Amygdala (tissue), 56 donors: ENCODE measurements at regions not wholly inside any gene's neighbourhood (a gene's known extent, or its start where the extent isn't known, plus 50 kb on each side); places are given as distances from the start of the nearest gene placed in this dataset.
"Not testable (repeated sequence)": the region's sequence is repeated elsewhere in the genome, so short reads cannot be mapped to it uniquely, and the experiment has no call there.

Source experiments
- DNase-seq, 56 donors: peaks; one replicate each; lab custom pipeline; 2025; lab: John Stamatoyannopoulos, UW

DNA sequence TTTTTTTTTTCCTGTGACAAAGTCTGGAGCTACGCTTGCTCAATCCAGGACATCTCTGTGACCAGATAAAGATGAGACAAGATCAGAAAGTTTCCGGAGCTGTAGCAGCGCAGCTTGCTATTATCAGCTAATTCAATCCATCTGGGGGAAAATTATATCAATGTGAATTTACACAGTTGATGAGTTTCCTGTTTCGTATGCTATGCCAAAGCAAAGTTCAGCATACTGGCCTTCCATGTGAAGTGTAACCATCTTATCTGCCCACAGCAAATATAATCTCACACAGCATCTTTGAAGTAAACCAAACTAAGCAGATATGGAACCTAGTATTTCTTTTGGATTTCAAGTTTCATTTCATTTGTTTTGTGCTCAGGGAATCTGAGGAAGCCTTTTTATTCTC, 1767.7 kb downstream of the EFNA5 start:
- no peak for DNase-seq

DNA sequence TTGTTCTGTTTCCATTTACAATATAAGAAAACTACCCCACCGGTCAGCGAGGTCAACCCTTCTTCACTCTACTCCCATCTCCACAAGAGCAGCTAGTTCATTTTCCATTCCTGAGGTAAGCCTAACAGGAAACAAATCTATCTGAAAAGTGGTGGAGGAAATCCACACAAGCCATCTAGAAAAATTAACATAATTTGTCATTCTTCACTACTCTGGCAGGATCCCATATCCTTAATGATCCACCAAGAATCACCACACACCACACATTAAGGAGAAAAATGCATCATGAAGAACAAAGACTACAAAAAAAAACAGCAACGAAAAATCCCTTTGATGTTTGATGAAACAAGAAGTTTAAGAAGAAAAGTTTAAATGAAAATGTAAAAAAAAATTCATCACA, 1771.0 kb downstream of the EFNA5 start:
- no peak for DNase-seq

DNA sequence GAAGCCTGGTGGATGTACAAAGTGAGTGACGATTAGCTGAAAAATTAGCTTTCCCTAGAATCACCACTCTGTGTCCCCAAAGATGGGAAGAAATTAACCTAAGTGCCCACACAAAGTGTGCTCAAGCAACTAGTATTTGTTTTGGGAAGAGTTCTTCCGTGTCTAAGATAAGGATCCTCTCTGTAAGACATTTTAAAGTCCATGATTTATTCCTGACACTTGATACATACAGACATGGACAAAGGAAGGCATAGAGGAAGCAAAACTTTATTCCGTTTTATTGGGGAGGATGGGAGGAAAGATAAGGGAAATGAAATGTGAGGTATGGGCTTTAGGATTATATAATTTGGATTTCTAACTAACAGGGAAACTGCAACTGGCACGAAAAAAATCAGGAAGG, 1772.6 kb downstream of the EFNA5 start:
- DNase-seq: no peak

DNA sequence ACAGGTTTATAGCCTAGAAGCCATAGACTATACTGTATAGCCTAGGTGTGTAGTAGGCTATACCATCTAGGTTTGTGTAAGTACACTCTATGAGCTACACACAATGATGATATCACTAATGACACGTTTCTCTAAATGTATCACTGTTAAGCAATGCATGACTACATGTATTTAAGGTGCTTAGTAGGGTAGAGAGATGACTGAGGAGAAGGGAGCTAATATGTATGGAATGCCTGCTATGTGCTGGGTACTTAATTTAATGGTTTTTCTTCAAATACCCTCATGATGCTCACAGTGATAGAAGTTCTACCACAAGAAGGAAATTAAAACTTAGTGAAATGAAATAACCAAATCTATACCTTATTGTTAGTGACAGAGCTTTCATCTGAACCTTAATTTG, 1785.5 kb downstream of the EFNA5 start:
- DNase-seq: no peak

DNA sequence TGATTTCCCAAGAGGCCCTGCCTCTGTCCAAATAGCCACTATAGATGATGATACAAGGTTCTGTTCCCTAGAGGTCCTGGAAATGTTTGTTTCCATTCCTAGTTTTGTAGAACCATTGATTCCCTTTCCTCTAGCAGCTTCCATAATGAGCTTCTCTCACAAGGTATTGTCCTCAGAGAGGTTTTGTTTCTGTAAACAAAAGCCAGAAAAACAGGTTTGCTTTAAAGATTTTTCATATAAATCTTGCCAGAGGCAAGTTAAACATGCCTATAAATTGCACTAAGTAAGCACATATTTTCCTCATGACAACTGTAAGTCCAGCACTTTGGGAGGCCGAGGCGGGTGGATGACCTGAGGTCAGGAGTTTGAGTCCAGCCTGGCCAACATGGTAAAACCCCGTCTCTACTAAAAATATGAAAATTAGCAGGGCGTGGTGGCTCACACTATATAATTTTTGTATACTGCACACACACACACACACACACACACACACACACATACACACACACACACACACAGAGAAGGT, 1787.7 kb downstream of the EFNA5 start:
- no peak for DNase-seq

DNA sequence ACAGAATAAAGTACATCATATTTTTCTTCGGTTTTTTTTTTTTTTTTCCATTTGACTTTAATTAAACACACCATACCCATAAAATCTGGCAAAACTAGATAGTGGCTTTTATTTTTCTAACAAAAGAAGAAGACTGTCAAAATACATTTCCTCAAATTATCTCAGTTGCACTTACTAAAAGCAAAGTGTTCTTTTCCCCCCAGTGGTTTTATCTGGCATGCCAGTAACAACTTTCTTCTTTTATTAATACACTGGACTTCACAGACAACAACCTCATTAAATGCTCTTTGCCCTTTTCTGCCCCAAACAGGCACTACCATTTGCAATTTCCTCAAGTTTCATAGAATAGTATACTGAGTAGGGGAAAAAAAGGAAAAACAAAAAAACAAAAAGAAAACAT, 1792.3 kb downstream of the EFNA5 start:
- DNase-seq: no peak

DNA sequence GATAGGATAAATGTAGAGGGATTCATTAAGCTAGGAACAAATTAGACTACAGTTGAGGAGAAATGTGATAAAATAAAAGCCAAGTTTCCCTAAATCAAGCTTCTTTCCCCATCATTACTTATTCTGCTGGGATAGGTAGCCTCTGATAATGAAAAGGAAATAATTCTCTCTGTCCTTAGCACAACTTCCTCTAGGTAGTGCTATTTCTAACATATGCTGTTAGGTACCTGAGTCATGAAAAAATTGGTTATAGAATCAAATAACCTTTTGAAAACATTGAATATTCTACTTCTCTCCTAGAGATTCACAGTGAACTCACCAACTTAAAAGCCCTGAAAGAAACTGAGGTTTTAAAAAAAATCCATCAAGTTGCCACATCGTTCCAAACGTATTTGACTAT, 1793.1 kb downstream of the EFNA5 start:
- no peak for DNase-seq

DNA sequence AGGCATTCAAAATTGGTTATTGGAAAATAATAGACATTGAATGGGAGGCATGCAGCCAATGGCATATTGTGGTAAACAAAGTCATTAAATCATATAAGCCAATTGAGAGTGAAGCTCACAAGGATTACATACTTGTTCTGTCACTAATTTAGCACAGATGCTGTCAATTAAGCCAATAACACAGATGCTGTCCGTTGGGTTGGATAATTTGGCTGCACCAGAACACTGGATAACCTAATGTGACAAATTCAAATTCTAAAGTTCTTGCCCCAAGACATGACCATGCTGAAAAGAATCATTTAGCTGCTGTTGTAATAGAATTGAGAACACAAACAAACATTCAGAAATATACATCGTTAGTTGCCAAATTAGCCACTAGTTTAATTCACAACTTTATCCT, 1796.4 kb downstream of the EFNA5 start:
- DNase-seq: no peak

DNA sequence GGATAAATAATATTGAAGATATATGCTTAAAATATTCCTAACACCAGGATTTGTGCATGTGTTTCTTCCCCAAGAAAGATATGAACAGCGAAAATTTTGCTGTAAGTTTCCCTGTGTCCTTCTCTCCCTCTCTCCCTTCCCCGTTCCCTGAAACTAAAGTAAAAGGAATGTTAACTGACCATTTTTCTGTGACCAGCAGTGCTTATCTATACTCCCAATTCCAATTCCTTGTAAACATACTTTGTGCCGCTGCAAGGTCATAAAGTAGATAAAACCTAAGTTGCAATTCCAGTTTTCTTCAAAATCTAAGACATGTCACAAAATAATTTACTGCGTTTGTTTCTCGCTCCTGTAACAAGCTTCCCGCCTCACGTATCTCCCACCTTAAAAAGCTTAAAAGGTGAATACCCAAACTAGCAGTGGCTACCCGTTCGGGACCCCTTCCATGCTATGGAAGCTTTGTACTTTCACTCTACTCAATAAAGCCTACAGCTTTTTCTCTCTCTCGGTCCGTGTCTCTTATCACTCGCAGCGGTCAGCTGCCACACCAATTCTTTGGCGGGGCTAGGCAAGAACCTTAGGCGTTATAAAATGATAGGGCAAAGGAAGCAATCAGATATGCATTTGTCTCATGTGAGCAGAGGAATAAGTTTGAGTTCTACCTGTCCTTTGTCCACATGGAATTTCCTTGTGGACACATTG, 1798.0 kb downstream of the EFNA5 start:
- DNase-seq: no peak

DNA sequence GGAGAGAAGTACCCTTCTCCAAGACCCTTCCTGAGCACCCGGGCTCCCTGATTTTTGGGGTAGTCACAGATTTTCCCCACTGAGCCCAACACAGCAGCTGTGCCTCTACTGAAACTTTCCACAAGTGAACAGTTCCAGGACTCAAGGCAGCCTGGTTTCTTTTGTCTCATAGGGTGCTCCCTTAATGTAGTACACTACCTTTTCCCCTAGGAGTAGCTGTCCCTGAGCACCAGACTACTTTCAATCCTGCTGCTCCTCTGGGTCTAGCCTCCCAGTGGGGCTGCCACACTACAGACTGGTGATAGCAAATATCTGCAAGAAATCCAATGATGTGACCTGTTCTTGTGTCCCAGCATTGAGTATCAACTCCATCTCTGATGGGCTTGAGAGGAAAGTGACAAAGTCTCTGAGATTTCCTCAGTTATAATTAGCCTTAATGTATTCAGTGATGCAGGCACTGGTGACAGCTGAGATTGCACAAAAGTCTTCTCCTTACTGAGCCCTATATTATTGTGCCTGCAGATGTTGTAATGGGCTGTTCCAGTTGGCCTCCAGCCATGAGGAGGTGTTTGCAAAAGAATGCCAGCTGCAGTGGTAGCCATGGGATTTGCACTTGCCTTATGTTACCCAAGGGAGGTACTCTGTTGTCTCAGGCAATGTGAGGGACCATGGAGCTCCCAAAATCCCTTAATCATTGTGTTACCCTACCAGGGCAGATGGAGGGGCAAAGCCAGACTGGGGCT, 1802.5 kb downstream of the EFNA5 start:
- no peak for DNase-seq

DNA sequence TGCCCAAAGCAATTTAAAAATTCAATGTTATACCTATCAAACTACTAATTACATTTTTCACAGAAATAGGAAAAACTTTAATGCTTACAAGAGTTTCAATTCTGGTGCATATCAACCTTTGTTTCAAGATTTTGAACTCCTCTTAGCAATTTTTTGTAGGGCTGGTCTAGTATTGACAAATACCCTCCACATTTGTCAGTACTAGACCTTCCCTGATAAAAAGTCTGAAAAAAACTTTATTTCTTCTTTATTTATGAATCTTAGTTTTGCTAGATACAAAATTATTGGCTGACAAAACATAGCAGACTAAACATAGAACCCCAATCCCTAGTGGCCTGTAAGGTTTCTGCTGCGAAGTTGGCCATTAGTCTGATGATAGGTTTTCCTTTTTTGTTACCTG, 1804.9 kb downstream of the EFNA5 start:
- DNase-seq: no peak

DNA sequence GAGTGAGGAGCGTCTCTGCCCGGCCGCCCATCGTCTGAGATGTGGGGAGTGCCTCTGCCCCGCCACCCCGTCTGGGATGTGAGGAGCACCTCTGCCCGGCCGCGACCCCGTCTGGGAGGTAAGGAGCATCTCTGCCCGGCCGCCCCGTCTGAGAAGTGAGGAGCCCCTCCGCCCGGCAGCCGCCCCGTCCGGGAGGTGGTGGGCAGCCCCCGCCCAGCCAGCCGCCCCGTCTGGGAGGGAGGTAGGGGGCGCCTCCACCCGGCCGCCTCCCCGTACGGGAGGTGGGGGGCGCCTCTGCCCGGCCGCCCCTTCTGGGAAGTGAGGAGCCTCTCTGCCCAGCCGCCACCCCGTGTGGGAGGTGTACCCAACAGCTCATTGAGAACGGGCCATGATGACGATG, 1811.4 kb downstream of the EFNA5 start:
- DNase-seq: not testable (repeated sequence)

DNA sequence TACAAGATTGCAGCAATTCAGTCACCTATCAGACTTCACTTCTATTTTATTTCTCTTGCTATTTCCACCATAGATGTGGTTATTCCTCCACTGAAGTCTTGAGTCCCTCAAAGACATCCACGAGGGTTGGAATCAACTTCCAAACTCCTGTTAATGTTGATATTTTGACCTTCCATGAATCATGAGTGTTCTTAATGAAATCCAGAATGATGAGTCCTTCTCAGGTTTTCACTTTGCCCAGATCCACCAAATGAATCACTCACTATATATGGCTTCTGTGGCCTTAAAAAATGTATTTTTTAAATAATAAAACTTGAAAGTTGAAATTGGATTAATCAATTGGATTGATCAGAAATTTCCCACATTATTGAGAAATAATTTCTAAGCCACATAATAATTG, 1821.0 kb downstream of the EFNA5 start:
- no peak for DNase-seq

DNA sequence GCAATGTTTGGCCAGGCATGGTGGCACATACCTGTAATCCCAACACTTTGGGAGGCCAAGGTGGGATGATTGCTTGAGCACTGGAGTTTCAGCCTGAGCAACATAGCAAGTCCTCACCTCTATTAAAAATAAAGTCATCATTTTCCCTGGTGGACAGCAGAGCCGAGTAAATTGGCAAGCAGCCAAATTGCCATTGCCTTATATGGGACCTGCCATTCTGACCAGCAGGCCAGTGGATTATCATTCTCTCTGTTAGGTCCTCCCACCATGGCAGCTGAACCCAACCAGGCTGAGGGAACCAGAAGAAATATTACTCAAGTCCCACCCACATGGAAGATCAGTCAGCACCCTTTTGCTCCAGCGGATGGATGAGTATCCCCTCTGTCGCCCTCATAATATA, 1829.9 kb downstream of the EFNA5 start:
- DNase-seq: peak in 1 of 56 donors; percentile 31

DNA sequence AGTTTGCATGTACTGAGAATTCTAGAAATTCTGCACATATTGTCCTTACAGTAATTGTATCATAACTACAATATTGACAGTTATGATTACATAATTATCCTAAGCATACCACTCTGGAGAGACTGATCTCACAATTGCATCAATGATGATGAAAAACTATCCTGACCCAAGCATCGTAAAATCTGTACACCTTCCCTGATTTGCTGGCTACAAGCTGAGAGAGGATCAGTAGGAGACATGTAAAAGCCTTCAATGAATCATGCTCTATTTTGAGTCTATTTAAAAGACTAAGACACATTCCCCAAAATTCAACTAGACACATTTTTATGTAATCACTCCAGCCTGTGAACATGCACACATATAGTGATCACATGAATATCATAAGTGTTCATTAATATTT, 1833.8 kb downstream of the EFNA5 start:
- no peak for DNase-seq

DNA sequence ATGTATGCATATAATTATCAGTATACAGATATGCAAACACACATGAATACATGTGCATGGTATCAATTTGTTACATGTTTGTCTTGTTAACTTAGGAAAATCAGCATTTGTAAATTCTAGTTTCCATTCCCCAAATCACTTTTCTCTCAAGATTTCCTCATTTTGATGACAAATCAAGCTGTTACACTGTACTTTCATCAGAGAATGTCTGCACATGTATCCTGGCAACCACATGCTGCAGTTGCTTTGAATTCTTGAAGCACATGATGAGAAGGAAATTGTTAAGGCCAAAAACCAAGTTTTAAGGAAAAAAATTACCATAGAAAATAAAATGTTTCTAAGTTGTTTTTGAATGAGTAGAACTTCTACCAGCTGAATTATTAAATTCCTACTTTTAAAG, 1834.5 kb downstream of the EFNA5 start:
- peak in 1 of 56 donors; percentile 4 for DNase-seq

DNA sequence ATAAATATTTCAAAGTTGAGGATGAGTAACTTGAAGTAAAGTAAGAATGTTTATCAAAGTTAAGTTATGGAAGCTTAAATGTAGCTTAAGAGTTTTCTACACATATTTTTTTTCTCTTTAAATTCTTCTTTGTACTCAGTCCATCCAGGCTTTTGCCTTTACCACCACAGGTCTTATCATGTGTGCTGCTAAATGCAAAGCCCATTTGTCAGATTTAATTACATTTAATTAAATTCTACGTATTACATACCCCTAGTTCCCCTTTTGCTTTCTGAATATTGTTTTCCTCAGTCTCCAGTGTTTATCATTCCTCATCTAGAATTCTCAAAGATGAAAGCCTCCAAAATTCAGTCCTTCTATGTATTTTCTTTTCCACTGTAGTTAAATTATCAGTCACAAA, 1841.9 kb downstream of the EFNA5 start:
- no peak for DNase-seq

DNA sequence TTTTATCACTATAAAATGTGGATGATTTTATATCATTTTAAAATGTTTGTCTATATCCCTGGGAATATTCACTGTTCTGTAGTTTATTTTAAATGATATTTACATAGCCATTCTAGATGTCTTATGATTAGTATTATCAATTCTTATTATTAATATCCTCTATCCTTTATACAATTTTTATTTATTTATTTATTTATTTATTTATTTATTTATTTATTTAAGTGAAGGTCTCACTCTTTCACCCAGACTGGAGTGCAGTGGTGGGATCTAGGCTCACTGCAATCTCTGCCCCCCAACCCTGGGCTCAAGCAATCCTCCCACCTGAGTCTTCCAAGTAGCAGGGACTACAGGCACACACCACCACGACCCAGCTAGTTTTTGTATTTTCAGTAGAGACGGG, 1848.9 kb downstream of the EFNA5 start:
- DNase-seq: no peak

DNA sequence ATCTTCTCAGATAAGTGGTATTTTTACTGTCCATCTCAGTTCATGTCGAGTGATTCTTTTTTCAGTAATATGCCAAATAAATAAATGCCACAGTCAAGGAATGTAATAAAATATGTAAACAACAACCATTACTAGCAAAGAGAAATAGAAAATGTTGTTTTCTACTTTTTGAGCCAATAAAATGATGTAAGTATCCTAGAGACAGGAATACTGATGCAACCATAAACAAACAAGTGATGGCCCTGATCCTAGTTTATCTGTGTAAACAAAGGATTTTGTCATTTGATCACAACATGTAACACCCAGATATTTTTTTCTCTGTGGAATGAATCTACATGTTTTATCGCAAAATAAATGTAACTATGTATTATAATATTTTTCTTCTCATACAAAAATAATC, 1852.8 kb downstream of the EFNA5 start:
- DNase-seq: no peak

DNA sequence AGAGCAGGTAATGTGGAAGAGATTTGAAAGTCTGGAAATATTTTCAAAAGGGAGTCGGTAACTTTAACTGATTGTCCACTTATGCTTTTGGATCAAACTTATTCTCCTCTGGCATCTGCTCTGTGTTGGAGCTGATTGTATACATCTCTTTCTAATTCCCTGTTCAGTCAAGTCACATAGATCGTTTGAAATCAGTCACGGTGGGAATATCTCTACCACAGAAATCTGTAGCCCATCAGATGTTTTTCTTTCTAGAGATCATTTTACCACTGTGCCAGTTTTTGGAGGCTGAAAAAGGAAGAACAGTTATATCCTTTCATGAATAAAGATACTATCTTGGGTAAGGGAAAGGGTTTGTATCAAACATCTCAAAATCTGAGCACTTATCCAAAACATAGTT, 1853.3 kb downstream of the EFNA5 start:
- DNase-seq: no peak

DNA sequence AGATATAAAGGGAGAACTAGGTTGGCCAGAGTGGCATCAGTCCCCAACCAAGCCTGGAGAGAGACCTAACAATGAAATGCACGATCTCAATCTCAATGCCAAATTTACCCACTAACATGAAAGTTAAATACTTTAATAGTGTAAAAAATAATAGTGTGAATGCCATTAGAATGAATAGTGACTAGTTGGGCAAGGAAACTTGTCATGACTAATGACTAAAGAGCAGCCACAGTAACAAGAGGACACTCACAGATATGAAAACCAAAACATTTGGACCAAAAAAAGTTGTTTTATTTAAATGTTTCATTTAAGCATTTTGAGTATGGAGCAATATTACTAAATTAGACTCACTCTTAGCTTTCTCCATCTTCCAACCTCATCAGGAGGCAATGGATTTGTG, 1853.8 kb downstream of the EFNA5 start:
- DNase-seq: no peak

DNA sequence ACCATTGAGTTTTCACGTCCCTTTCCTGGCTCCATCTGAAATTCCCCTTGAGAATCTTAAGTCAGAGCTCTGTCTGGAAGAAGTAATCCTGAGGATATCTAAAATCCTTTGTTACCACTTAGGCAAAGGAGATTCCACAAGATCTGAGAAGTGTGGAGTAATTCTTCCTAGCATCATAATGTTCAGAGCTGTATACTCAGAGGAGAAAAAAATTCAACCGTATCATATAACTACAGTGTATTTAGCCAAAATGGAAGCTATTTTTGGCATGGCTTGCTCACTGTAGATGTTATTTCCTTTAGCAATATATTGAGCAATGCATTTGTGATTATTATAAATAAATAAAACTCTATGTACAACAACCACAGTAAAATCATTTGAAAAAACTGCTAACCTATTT, 1858.4 kb downstream of the EFNA5 start:
- no peak for DNase-seq
